Upper lobe of left lung (tissue), 4 donors: ENCODE measurements at regions not wholly inside any gene's neighbourhood (a gene's known extent, or its start where the extent isn't known, plus 50 kb on each side); places are given as distances from the start of the nearest gene placed in this dataset.

Source experiments
- POLR2A ChIP-seq, 4 donors: fragments of 450-650 bp; IDR thresholded peaks; one replicate each; pipeline ENCODE4 v1.5.1; 2016 to 2017; ENCODE audit warnings: antibody characterized with exemption in 4 of 4, mild to moderate bottlenecking in 2 of 4
- POLR2AphosphoS5 ChIP-seq, 2 donors: sonication (generic); formaldehyde crosslinking; IDR thresholded peaks; one replicate each; pipeline ENCODE4 v1.5.1; 2017; ENCODE audit warnings: antibody characterized with exemption in 2 of 2
- TF ChIP-seq, protein P1 (sequence below), 6 experiments: fragments of 450-650 bp in 4 of 6; fragments of 200-600 bp in 2 of 6; sonication (generic) in 2 of 6; IDR thresholded peaks; one replicate each; pipeline ENCODE4 v1.5.1; 2016 to 2019; ENCODE audit warnings: antibody characterized with exemption in 6 of 6

DNA sequence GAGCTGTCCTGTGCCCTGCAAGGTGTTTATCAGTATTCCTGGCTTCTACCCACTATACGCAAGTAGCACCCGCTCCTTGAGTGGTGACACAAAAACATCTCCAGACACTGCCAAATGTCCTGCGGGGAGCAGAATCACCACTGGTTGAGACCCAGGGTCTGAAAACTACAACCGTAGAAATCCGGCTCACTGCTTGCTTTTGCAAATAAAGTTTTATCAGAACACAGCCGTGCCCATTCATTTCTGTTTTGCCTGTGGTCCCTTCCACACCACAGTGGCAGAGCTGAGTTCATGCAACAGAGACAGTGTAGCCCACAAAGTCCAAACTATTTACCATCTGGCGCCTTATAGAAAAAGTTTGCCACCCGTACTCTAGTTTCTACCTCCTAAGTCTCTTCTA lies 125.7 kb upstream of the DIO3 start:
- TF ChIP-seq, protein P1, sequence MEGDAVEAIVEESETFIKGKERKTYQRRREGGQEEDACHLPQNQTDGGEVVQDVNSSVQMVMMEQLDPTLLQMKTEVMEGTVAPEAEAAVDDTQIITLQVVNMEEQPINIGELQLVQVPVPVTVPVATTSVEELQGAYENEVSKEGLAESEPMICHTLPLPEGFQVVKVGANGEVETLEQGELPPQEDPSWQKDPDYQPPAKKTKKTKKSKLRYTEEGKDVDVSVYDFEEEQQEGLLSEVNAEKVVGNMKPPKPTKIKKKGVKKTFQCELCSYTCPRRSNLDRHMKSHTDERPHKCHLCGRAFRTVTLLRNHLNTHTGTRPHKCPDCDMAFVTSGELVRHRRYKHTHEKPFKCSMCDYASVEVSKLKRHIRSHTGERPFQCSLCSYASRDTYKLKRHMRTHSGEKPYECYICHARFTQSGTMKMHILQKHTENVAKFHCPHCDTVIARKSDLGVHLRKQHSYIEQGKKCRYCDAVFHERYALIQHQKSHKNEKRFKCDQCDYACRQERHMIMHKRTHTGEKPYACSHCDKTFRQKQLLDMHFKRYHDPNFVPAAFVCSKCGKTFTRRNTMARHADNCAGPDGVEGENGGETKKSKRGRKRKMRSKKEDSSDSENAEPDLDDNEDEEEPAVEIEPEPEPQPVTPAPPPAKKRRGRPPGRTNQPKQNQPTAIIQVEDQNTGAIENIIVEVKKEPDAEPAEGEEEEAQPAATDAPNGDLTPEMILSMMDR (IDR thresholded peaks at IDR 0.05) = no peak
- TF ChIP-seq POLR2AphosphoS5 (IDR thresholded peaks at IDR 0.05) = no peak
- TF ChIP-seq POLR2A (IDR thresholded peaks at IDR 0.05) = no peak
